SK-N-SH (cell line): ENCODE measurements at regions not wholly inside any gene's neighbourhood (a gene's known extent, or its start where the extent isn't known, plus 50 kb on each side); places are given as distances from the start of the nearest gene placed in this dataset.
A peak's percentile ranks its signal among the peaks of the same experiment; 100 is the strongest.
"Not testable (repeated sequence)": the region's sequence is repeated elsewhere in the genome, so short reads cannot be mapped to it uniquely, and the experiment has no call there.

Experiments
- CTCF ChIA-PET: fragments of 300-600, 350-600 bp; formaldehyde crosslinking; extraction: SDS; loops from one replicate; lab custom pipeline; 2021; lab: Yijun Ruan, JAX
- POLR2A ChIA-PET: fragments of 350-600 bp; sonication (Branson Sonifier 250); formaldehyde crosslinking; extraction: SDS; loops from one replicate; lab custom pipeline; 2020; ENCODE audit warnings: antibody characterized with exemption, inconsistent platforms; lab: Yijun Ruan, JAX
- DNase-seq: peaks from one replicate; pipeline ENCODE4 v3.0.0; 2012
- H2AFZ ChIP-seq: fragments of 200-600 bp; sonication (generic); 2 replicates; pipeline ENCODE4 v1.8.1; 2016; ENCODE audit warnings: antibody characterized with exemption, mild to moderate bottlenecking, low read depth
- H3F3A ChIP-seq: fragments of 200-600 bp; sonication (generic); replicated peaks from 2 replicates; pipeline ENCODE3; 2016; ENCODE audit warnings: antibody characterized with exemption, mild to moderate bottlenecking; ENCODE audit not compliant: insufficient read depth
- H3K27ac ChIP-seq, 2 experiments: fragments of 200-500 bp in 1 of 2; fragments of 200-600 bp in 1 of 2; sonication (Bioruptor generic) in 1 of 2; sonication (generic), shearing (Covaris generic) in 1 of 2; 2 replicates each; pipeline versions ENCODE4 v1.5.1 to v1.6.1; 2014 to 2016; ENCODE audit warnings: low read depth in 2 of 2, inconsistent platforms in 1 of 2, low read length in 1 of 2, mild to moderate bottlenecking in 1 of 2, mixed read lengths in 1 of 2
- H3K27me3 ChIP-seq: fragments of 200-600 bp; sonication (generic), shearing (Covaris generic); 2 replicates; pipeline ENCODE4 v1.6.1; 2016; ENCODE audit warnings: mixed run types; ENCODE audit not compliant: insufficient read depth
- H3K36me3 ChIP-seq, 2 experiments: fragments of 200-500 bp in 1 of 2; fragments of 200-600 bp in 1 of 2; sonication (Bioruptor generic) in 1 of 2; sonication (generic) in 1 of 2; replicated peaks in 1 of 2; 2 replicates each; pipeline versions ENCODE3 to v1.5.1; 2014 to 2016; ENCODE audit warnings: low read length in 1 of 2, mild to moderate bottlenecking in 1 of 2; ENCODE audit not compliant: insufficient read depth in 2 of 2, control insufficient read depth in 1 of 2
- H3K4me1 ChIP-seq, 2 experiments: fragments of 200-500 bp in 1 of 2; fragments of 200-600 bp in 1 of 2; sonication (Bioruptor generic) in 1 of 2; sonication (generic), shearing (Covaris generic) in 1 of 2; 2 replicates each; pipeline versions ENCODE4 v1.5.1 to v1.6.1; 2014 to 2016; ENCODE audit warnings: low read depth in 1 of 2, low read length in 1 of 2, mixed run types in 1 of 2; ENCODE audit not compliant: insufficient read depth in 2 of 2, control insufficient read depth in 1 of 2
- H3K4me2 ChIP-seq: fragments of 200-600 bp; sonication (generic), shearing (Covaris generic); 2 replicates; pipeline ENCODE4 v1.6.1; 2017; ENCODE audit warnings: mixed run types
- H3K4me3 ChIP-seq, 2 experiments: fragments of 200-500 bp in 1 of 2; fragments of 200-600 bp in 1 of 2; sonication (Bioruptor generic) in 1 of 2; sonication (generic), shearing (Covaris generic) in 1 of 2; 2 replicates each; pipeline versions ENCODE4 v1.5.1 to v1.8.1; 2014 to 2016; ENCODE audit warnings: low read depth in 2 of 2, inconsistent platforms in 1 of 2, low read length in 1 of 2, mild to moderate bottlenecking in 1 of 2, mixed read lengths in 1 of 2, moderate library complexity in 1 of 2
- H3K79me2 ChIP-seq: fragments of 200-600 bp; sonication (generic); 2 replicates; pipeline ENCODE4 v1.8.1; 2017; ENCODE audit warnings: mild to moderate bottlenecking; ENCODE audit not compliant: insufficient read depth
- H3K9ac ChIP-seq: fragments of 200-600 bp; sonication (generic); 2 replicates; pipeline ENCODE4 v1.6.1; 2017; ENCODE audit warnings: mixed run types
- H3K9me2 ChIP-seq: fragments of 200-600 bp; sonication (generic); 2 replicates; pipeline ENCODE4 v1.6.1; 2017; ENCODE audit warnings: mixed run types
- H3K9me3 ChIP-seq: fragments of 200-600 bp; sonication (generic); 2 replicates; pipeline ENCODE4 v1.6.1; 2017; ENCODE audit warnings: mixed run types, mild to moderate bottlenecking, moderate library complexity
- H4K20me1 ChIP-seq: fragments of 200-600 bp; sonication (generic); 2 replicates; pipeline ENCODE4 v1.6.1; 2017; ENCODE audit warnings: mild to moderate bottlenecking, mixed run types; ENCODE audit not compliant: insufficient read depth
- CTCF ChIP-seq: fragments of 200-600 bp; sonication (generic); IDR thresholded peaks from 2 replicates; pipeline ENCODE4 v1.6.1; 2017; ENCODE audit warnings: antibody characterized with exemption, mild to moderate bottlenecking, moderate library complexity
- GABPA ChIP-seq: IDR thresholded peaks from 2 replicates; pipeline ENCODE4 v1.4.0; 2012; ENCODE audit warnings: low read depth, mild to moderate bottlenecking
- IRF3 ChIP-seq: fragments of 150-350 bp; IDR thresholded peaks from 2 replicates; pipeline ENCODE4 v1.6.1; 2016; ENCODE audit warnings: mild to moderate bottlenecking, low read depth, low read length
- MAX ChIP-seq: IDR thresholded peaks from 2 replicates; pipeline ENCODE4 v1.4.0; 2012; ENCODE audit warnings: low read depth
- MEF2A ChIP-seq: IDR thresholded peaks from 2 replicates; pipeline ENCODE4 v1.4.0; 2012; ENCODE audit warnings: low read depth, borderline replicate concordance
- MXI1 ChIP-seq: IDR thresholded peaks from 2 replicates; pipeline ENCODE4 v1.6.1; 2012; ENCODE audit warnings: mild to moderate bottlenecking, low read depth, low read length, improper control_type of control experiment
- NFIC ChIP-seq: IDR thresholded peaks from 2 replicates; pipeline ENCODE4 v1.4.0; 2012; ENCODE audit warnings: borderline replicate concordance
- PBX3 ChIP-seq: IDR thresholded peaks from 2 replicates; pipeline ENCODE4; 2012
- POLR2AphosphoS5 ChIP-seq: IDR thresholded peaks from 2 replicates; pipeline ENCODE4 v1.6.1; 2012; ENCODE audit warnings: low read depth, low read length
- RCOR1 ChIP-seq: fragments of 150-350 bp; IDR thresholded peaks from 2 replicates; pipeline ENCODE4 v1.6.1; 2017; ENCODE audit warnings: antibody characterized with exemption, low read length
- RFX5 ChIP-seq: IDR thresholded peaks from 2 replicates; pipeline ENCODE4 v1.6.1; 2012; ENCODE audit warnings: mild to moderate bottlenecking, improper control_type of control experiment, low read length
- TCF12 ChIP-seq: IDR thresholded peaks from 2 replicates; pipeline ENCODE4 v1.4.0; 2012
- USF1 ChIP-seq: IDR thresholded peaks from 2 replicates; pipeline ENCODE4 v1.4.0; 2012; ENCODE audit warnings: low read depth, borderline replicate concordance
- YY1 ChIP-seq: IDR thresholded peaks from 2 replicates; pipeline ENCODE4 v1.4.0; 2012; ENCODE audit warnings: low read depth, mild to moderate bottlenecking
- WGBS: methylation state at CpG from one replicate; pipeline ENCODE4 v1.1.6; 2017; ENCODE audit warnings: low lambda C conversion rate; 5-methylcytosine and 5-hydroxymethylcytosine counted together

GRCh38 chr1:94753171-94753972 lies 66.8 kb upstream of the SLC44A3 start:
- ChIA-PET POLR2A (interaction anchor here (0.6 kb wide), 1 partner anchor 183 kb away, joined by 4 read pairs; no protein-coding TSS in a partner anchor), CTCF (interaction anchor here (1.2 kb wide), 1 partner anchor 10 kb away, joined by 4 read pairs; no protein-coding TSS in a partner anchor)
- Histone ChIP-seq H3K27ac (peak overlapping the region in 1 of 2 experiments; percentile 89; a peak in 2 of 4 replicates), H3K27me3 (no peaks in the 10 kb centered on the region), H3K9ac (no peak overlapping the region), H3K9me2 (no peaks in the 10 kb centered on the region), H3K4me1 (peaks cover 0 to 36% of the 10 kb centered on the region in 2 experiments; a peak in 2 of 4 replicates), H3K4me2 (no peak overlapping the region), H4K20me1 (no peaks in the 10 kb centered on the region), H3K79me2 (no peaks in the 10 kb centered on the region), H3K9me3 (peaks cover 5% of the 10 kb centered on the region; the same call in 1 of the 2 replicates), H2AFZ (no peak overlapping the region), H3F3A (peaks cover 3% of the 10 kb centered on the region), H3K4me3 (no peak overlapping the region), H3K36me3 (no peaks in the 10 kb centered on the region)
- no peak for DNase-seq
- TF ChIP-seq MAX (no peak), MEF2A (no peak), YY1 (no peak), NFIC (no peak), MXI1 (no peak), RFX5 (no peak), USF1 (no peak)
- WGBS: 56% methylated on average over 6 of the region's 6 CpGs

- H4K20me1 ChIP-seq, H3K9me3 ChIP-seq, H3K27ac ChIP-seq, H2AFZ ChIP-seq, CTCF ChIA-PET, H3K4me2 ChIP-seq, H3K79me2 ChIP-seq, DNase-seq, H3K9ac ChIP-seq, H3K4me3 ChIP-seq, H3K27me3 ChIP-seq, POLR2A ChIA-PET, H3F3A ChIP-seq, H3K36me3 ChIP-seq, H3K9me2 ChIP-seq: not testable (repeated sequence)
- peaks cover 0 to 32% of the 10 kb centered on the region in 2 experiments; a peak in 2 of 4 replicates for H3K4me1 ChIP-seq
- 75% methylated on average over 5 of the region's 5 CpGs for WGBS
Observed at GRCh38 chr1:94751483-94751882, 68.7 kb upstream of the SLC44A3 start.

GRCh38 chr1:94746635-94747525 lies 73.3 kb upstream of the SLC44A3 start:
- no peaks in the 10 kb centered on the region for H3K27me3 ChIP-seq
- H3K9me2 ChIP-seq: no peaks in the 10 kb centered on the region
- H2AFZ ChIP-seq: no peak overlapping the region
- ChIA-PET POLR2A (no interaction called here), CTCF (no interaction called here)
- no peaks in the 10 kb centered on the region for H3K79me2 ChIP-seq
- peaks cover 5% of the 10 kb centered on the region; the same call in 1 of the 2 replicates for H3K9me3 ChIP-seq
- H3K36me3 ChIP-seq: no peaks in the 10 kb centered on the region
- no peak for DNase-seq
- no peak overlapping the region for H3K4me2 ChIP-seq
- H3K9ac ChIP-seq: no peak overlapping the region
- peaks cover 3% of the 10 kb centered on the region for H3F3A ChIP-seq
- H3K4me3 ChIP-seq: no peak overlapping the region
- no peaks in the 10 kb centered on the region for H4K20me1 ChIP-seq
- no peak overlapping the region for H3K27ac ChIP-seq
- peaks cover 0 to 17% of the 10 kb centered on the region in 2 experiments; a peak in 2 of 4 replicates for H3K4me1 ChIP-seq
- 60% methylated on average over 8 of the region's 8 CpGs for WGBS
- TF ChIP-seq RCOR1 (no peak), CTCF (no peak), TCF12 (no peak; the same call in 1 of the 2 replicates), GABPA (no peak), PBX3 (no peak), POLR2AphosphoS5 (no peak), MAX (no peak), IRF3 (no peak)
